PFSK-1 (cell line): ENCODE measurements at regions not wholly inside any gene's neighbourhood (a gene's known extent, or its start where the extent isn't known, plus 50 kb on each side); places are given as distances from the start of the nearest gene placed in this dataset.

ENCODE experiments used
- FOXP2 ChIP-seq: optimal IDR thresholded peaks from 2 replicates; pipeline ENCODE3; 2011; ENCODE audit warnings: borderline replicate concordance, control low read depth, inconsistent platforms; ENCODE audit not compliant: insufficient read depth; ENCODE audit errors: extremely low read length, extremely low read depth
- POLR2AphosphoS5 ChIP-seq: IDR thresholded peaks from 2 replicates; pipeline ENCODE4 v1.6.1; 2012; ENCODE audit warnings: low read depth, mild to moderate bottlenecking, control low read depth, low read length, moderate library complexity
- SIN3A ChIP-seq: IDR thresholded peaks from 2 replicates; pipeline ENCODE4 v1.6.1; 2012; ENCODE audit warnings: mild to moderate bottlenecking, low read length, moderate library complexity, borderline replicate concordance; ENCODE audit not compliant: insufficient read depth
- TAF1 ChIP-seq: IDR thresholded peaks from 2 replicates; pipeline ENCODE4 v1.6.1; 2012; ENCODE audit warnings: low read length, control low read depth, borderline replicate concordance; ENCODE audit not compliant: insufficient read depth
- TF ChIP-seq, protein P1 (sequence below), 2 experiments: IDR thresholded peaks; 2 replicates each; pipeline versions ENCODE4 v1.6.1 to v1.8.0; 2011 to 2012; ENCODE audit warnings: low read depth in 2 of 2, low read length in 2 of 2, control low read depth in 1 of 2, inconsistent platforms in 1 of 2, mild to moderate bottlenecking in 1 of 2, moderate library complexity in 1 of 2; ENCODE audit not compliant: insufficient read depth in 1 of 2

- TF ChIP-seq TAF1 (no peak), FOXP2 (no peak), SIN3A (no peak), POLR2AphosphoS5 (no peak)
- TF ChIP-seq, protein P1, sequence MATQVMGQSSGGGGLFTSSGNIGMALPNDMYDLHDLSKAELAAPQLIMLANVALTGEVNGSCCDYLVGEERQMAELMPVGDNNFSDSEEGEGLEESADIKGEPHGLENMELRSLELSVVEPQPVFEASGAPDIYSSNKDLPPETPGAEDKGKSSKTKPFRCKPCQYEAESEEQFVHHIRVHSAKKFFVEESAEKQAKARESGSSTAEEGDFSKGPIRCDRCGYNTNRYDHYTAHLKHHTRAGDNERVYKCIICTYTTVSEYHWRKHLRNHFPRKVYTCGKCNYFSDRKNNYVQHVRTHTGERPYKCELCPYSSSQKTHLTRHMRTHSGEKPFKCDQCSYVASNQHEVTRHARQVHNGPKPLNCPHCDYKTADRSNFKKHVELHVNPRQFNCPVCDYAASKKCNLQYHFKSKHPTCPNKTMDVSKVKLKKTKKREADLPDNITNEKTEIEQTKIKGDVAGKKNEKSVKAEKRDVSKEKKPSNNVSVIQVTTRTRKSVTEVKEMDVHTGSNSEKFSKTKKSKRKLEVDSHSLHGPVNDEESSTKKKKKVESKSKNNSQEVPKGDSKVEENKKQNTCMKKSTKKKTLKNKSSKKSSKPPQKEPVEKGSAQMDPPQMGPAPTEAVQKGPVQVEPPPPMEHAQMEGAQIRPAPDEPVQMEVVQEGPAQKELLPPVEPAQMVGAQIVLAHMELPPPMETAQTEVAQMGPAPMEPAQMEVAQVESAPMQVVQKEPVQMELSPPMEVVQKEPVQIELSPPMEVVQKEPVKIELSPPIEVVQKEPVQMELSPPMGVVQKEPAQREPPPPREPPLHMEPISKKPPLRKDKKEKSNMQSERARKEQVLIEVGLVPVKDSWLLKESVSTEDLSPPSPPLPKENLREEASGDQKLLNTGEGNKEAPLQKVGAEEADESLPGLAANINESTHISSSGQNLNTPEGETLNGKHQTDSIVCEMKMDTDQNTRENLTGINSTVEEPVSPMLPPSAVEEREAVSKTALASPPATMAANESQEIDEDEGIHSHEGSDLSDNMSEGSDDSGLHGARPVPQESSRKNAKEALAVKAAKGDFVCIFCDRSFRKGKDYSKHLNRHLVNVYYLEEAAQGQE (IDR thresholded peaks at IDR 0.05; ENCODE audit: insufficient read depth in 1 of 2, low read depth in 2 of 2, low read length in 2 of 2), result no peak
Measured at GRCh38 chr5:53405396-53405795, 75.0 kb upstream of the FST start.

DNA sequence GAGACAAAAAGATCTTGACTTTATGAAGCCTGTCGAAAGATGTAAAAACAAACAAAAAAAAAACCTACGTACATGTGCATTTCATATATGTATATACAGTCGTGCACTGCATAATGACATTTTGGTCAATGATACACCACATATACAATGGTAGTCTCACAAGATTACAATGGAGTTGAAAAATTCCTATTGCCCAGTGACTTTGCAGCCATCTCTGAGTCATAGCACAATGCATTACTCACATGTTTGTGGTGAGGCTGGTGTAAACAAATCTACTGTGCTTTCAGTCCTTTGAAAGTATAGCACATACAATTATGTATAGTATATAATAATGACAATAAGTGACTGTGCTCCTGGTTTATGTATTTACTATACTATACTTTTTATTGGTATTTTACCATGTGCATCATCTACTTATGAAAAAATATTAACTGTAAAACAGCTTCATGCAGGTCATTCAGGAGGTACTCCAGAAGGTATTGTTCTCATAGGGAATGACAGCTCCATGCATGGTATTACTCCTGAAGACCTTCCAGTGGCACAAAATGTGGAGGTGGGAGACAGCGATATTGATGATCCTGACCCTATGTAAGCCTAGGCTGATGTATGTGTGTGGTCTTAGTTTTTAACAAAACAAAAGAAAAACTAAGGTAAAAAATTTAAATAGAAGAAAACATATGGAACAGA, 73.7 kb upstream of the FST start:
- TF ChIP-seq SIN3A (no peak), TAF1 (no peak), FOXP2 (no peak), POLR2AphosphoS5 (no peak)
- TF ChIP-seq, protein P1 (IDR thresholded peaks at IDR 0.05; ENCODE audit: insufficient read depth in 1 of 2, low read depth in 2 of 2, low read length in 2 of 2), result no peak

GRCh38 chr5:53407373-53407772, 73.1 kb upstream of the FST start:
- TF ChIP-seq FOXP2 (no peak), POLR2AphosphoS5 (no peak), SIN3A (no peak), TAF1 (no peak)
- TF ChIP-seq, protein P1 (IDR thresholded peaks at IDR 0.05; ENCODE audit: insufficient read depth in 1 of 2, low read depth in 2 of 2, low read length in 2 of 2), result no peak

- TF ChIP-seq FOXP2 (no peak), TAF1 (no peak), POLR2AphosphoS5 (no peak), SIN3A (no peak)
- TF ChIP-seq, protein P1 (IDR thresholded peaks at IDR 0.05; ENCODE audit: insufficient read depth in 1 of 2, low read depth in 2 of 2, low read length in 2 of 2), result no peak
Measured at GRCh38 chr5:53411388-53411787, 69.0 kb upstream of the FST start.
